NB4 (cell line): ENCODE measurements at regions not wholly inside any gene's neighbourhood (a gene's known extent, or its start where the extent isn't known, plus 50 kb on each side); places are given as distances from the start of the nearest gene placed in this dataset.

Source experiments
- DNase-seq: peaks from one replicate; pipeline ENCODE4 v3.0.0; 2010; ENCODE audit warnings: low read depth
- H3K4me3 ChIP-seq: one replicate; pipeline ENCODE4 v1.5.1; 2011; ENCODE audit warnings: mild to moderate bottlenecking, low read depth, low read length, moderate library complexity
- CTCF ChIP-seq: IDR thresholded peaks from one replicate; pipeline ENCODE4 v1.5.1; 2012; ENCODE audit warnings: low read depth, low read length
- MAX ChIP-seq: IDR thresholded peaks from 2 replicates; pipeline ENCODE4 v1.6.1; 2011; ENCODE audit warnings: low read depth, low read length
- MYC ChIP-seq: IDR thresholded peaks from 2 replicates; pipeline ENCODE4 v1.6.1; 2011; ENCODE audit warnings: low read depth, low read length
- POLR2A ChIP-seq: IDR thresholded peaks from 2 replicates; pipeline ENCODE4 v1.6.1; 2011; ENCODE audit warnings: mild to moderate bottlenecking; ENCODE audit not compliant: insufficient read length; ENCODE audit errors: extremely low read depth

- no peak overlapping the region for H3K4me3 ChIP-seq
- no peak for DNase-seq
- no peak for TF ChIP-seq POLR2A
- no peak for TF ChIP-seq MYC
Observed at GRCh38 chr4:64857198-64857597, 447.9 kb upstream of the TECRL start.

- TF ChIP-seq MAX (no peak), POLR2A (no peak), MYC (no peak), CTCF (no peak)
- no peak overlapping the region for H3K4me3 ChIP-seq
- no peak for DNase-seq
Observed at GRCh38 chr4:64846417-64846816, 437.2 kb upstream of the TECRL start.

GRCh38 chr4:64829749-64830148 lies 420.5 kb upstream of the TECRL start:
- TF ChIP-seq POLR2A, result no peak
- no peak for TF ChIP-seq MYC
- TF ChIP-seq MAX, result no peak
- TF ChIP-seq CTCF, result no peak
- H3K4me3 ChIP-seq, result no peak overlapping the region
- DNase-seq, result no peak

- no peak overlapping the region for H3K4me3 ChIP-seq
- no peak for TF ChIP-seq POLR2A
- no peak for DNase-seq
Observed at GRCh38 chr4:64824591-64824990, 415.3 kb upstream of the TECRL start.

GRCh38 chr4:64822405-64822804 lies 413.2 kb upstream of the TECRL start:
- no peak for DNase-seq
- no peak overlapping the region for H3K4me3 ChIP-seq
- TF ChIP-seq MAX (no peak), MYC (no peak), CTCF (no peak), POLR2A (no peak)

GRCh38 chr4:64821219-64821976 lies 412.1 kb upstream of the TECRL start:
- no peak overlapping the region for H3K4me3 ChIP-seq
- no peak for DNase-seq
- TF ChIP-seq MYC, result no peak
- no peak for TF ChIP-seq MAX
- no peak for TF ChIP-seq CTCF
- no peak for TF ChIP-seq POLR2A

- TF ChIP-seq CTCF (no peak), POLR2A (no peak), MAX (no peak), MYC (no peak)
- no peak for DNase-seq
- no peak overlapping the region for H3K4me3 ChIP-seq
Observed at GRCh38 chr4:64814616-64815015, 405.4 kb upstream of the TECRL start.
